GM23248 (cell line): ENCODE measurements at regions not wholly inside any gene's neighbourhood (a gene's known extent, or its start where the extent isn't known, plus 50 kb on each side); places are given as distances from the start of the nearest gene placed in this dataset.

Source experiments
- EZH2 ChIP-seq: fragments of 200-600 bp; sonication (generic); IDR thresholded peaks from 2 replicates; pipeline ENCODE4 v1.6.1; 2018; ENCODE audit warnings: antibody characterized with exemption, mild to moderate bottlenecking; ENCODE audit not compliant: insufficient read depth, poor library complexity, severe bottlenecking
- EZH2phosphoT487 ChIP-seq: fragments of 200-600 bp; sonication (generic); IDR thresholded peaks from 2 replicates; pipeline ENCODE4 v1.6.1; 2018; ENCODE audit warnings: antibody characterized with exemption, moderate library complexity, mild to moderate bottlenecking, low read depth; ENCODE audit not compliant: insufficient read depth

GRCh38 chr2:116582850-116583249, 1231.6 kb upstream of the DDX18 start:
- TF ChIP-seq EZH2phosphoT487 = no peak
- TF ChIP-seq EZH2 = no peak
